ENCODE measurements at regions not wholly inside any gene's neighbourhood (a gene's known extent, or its start where the extent isn't known, plus 50 kb on each side); places are given as distances from the start of the nearest gene placed in this dataset.

DNA sequence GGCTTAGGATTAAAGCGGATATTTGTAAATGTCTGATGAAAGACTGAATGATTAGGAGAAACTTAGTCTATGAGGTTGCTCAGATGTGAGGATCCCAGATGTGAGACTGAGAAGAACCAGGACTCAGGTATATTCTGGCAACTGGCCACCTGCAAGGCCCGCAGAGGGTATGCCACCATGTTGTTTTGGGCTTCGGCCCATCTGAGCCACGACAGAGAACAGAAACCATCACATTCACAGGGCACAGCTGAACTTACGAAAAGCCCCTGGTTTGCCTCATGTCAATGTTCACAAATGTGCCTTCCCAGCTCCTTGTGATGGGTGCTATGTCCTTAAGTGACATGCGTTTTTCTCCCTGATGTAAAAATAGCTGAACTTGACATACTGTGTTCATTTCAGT, 412.5 kb upstream of the RORA start:
- no peaks in the 10 kb centered on the region for H3K9me3 Mint-ChIP-seq (ENCODE audit: low read depth)
- H3K36me3 Mint-ChIP-seq (ENCODE audit: low read depth) = no peaks in the 10 kb centered on the region
- DNase-seq = no peak
- POLR2A ChIA-PET = no interaction called here
- intact Hi-C loops (cut with DNase I, micrococcal nuclease) = no loop called here
- peaks cover 7% of the 10 kb centered on the region for H3K27me3 Mint-ChIP-seq
- no peaks in the 10 kb centered on the region for H3K4me1 Mint-ChIP-seq
- no peak for ATAC-seq
- CTCF ChIA-PET = no interaction called here
- H3K4me3 Mint-ChIP-seq = no peak overlapping the region
- no peak overlapping the region for H3K27ac Mint-ChIP-seq

DNA sequence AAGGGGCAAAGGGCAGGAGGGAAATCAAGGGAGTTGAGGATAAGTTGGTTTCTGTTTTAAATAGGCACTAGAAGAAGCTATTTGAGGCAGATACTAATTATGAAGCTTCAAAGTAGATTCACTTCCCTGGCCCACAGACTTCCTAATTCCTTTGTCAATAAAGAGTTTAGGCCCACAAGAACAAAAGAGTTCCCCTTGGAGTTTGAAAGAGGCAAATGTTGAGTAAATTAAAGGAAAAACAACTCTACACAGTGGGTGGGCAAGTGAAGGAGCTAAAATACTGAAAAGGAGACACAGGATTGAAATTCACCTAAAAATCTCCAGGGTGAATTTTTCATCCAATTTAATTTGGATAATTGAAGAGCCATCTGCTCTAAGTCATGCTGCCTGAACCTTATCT, 411.7 kb upstream of the RORA start:
- DNase-seq = no peak
- Mint-ChIP-seq H3K27me3 (peaks cover 11% of the 10 kb centered on the region), H3K4me3 (no peak overlapping the region), H3K36me3 (ENCODE audit: low read depth) (no peaks in the 10 kb centered on the region), H3K4me1 (no peaks in the 10 kb centered on the region), H3K9me3 (ENCODE audit: low read depth) (no peaks in the 10 kb centered on the region), H3K27ac (no peak overlapping the region)
- ChIA-PET POLR2A (no interaction called here), CTCF (interaction anchor here (0.6 to 0.7 kb wide), 2 partner anchors 19 to 1150 kb away, joined by 3 read pairs; no protein-coding TSS in a partner anchor)
- intact Hi-C loops (cut with DNase I, micrococcal nuclease) = no loop called here
- ATAC-seq = no peak

DNA sequence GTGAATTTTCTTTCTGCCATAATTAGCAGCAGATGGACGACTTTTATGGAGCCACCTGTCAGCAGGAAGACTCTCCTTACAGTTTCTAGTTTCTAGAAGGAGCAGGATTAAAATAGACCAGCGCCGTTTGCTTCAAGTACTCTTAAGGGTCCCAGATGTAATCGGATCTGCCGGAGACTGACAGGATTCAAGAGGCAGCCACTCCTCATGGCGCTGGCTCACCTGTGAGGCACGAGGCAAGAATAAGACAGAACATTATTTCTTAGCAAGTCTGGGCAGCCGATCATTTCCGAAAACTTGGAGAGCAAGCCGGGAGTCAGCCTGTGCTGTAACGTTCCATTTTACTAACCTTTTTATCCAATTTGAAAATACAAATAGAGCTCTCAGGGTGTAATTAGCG, 410.4 kb upstream of the RORA start:
- no peaks in the 10 kb centered on the region for H3K36me3 Mint-ChIP-seq (ENCODE audit: low read depth)
- H3K27ac Mint-ChIP-seq = no peak overlapping the region
- peaks cover 12% of the 10 kb centered on the region for H3K27me3 Mint-ChIP-seq
- ATAC-seq (no peak), DNase-seq (no peak)
- H3K4me3 Mint-ChIP-seq = no peak overlapping the region
- no peaks in the 10 kb centered on the region for H3K9me3 Mint-ChIP-seq (ENCODE audit: low read depth)
- intact Hi-C loops (cut with DNase I, micrococcal nuclease) = no loop called here
- POLR2A ChIA-PET = no interaction called here
- H3K4me1 Mint-ChIP-seq = no peaks in the 10 kb centered on the region
- CTCF ChIA-PET = no interaction called here

DNA sequence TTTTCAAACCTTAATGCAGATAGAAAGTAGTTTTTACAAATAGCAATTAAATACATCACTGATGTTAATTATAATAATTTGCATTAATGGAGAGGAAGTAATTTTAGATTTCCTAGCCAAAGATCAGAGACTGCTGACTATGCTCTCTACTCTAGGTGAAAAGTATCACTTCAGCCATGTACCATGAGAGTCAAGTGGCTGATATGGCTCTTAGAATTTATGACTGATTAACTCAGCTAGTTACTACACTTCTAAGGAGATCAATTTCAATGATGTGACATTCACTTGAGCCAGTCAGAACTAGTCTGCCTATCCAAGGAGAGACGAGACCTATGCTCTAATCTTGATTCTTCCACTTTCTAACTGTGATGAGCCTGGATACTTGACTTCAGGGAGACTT, 405.7 kb upstream of the RORA start:
- H3K9me3 Mint-ChIP-seq (ENCODE audit: low read depth) = peaks cover 2% of the 10 kb centered on the region
- H3K4me3 Mint-ChIP-seq = no peak overlapping the region
- intact Hi-C loops (cut with DNase I, micrococcal nuclease) = no loop called here
- DNase-seq (no peak), ATAC-seq (no peak)
- H3K27ac Mint-ChIP-seq = no peak overlapping the region
- no peaks in the 10 kb centered on the region for H3K4me1 Mint-ChIP-seq
- CTCF ChIA-PET = no interaction called here
- POLR2A ChIA-PET = no interaction called here
- H3K36me3 Mint-ChIP-seq (ENCODE audit: low read depth) = no peaks in the 10 kb centered on the region
- H3K27me3 Mint-ChIP-seq = peaks cover 15% of the 10 kb centered on the region

DNA sequence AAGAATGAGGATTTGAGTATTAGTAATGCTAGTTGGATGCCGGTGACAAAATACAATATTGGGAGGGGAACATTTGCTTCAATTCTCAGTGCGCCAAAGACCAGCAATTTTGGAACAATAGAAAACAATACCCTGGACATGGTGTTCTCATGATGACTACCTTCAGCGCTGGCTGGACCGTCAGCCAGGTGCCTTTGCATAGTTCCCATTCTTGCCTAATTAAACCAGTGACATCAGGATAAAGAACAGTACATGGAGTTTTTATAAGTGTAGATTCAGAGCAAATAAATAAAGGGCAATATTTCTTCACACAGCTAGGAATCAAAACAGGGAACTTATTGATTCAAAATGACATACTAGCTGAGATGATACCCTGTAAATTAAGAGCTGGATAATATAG, 404.8 kb upstream of the RORA start:
- intact Hi-C loops (cut with DNase I, micrococcal nuclease) = no loop called here
- Mint-ChIP-seq H3K36me3 (ENCODE audit: low read depth) (no peaks in the 10 kb centered on the region), H3K4me3 (no peak overlapping the region), H3K4me1 (no peaks in the 10 kb centered on the region), H3K9me3 (ENCODE audit: low read depth) (peaks cover 2% of the 10 kb centered on the region), H3K27ac (no peak overlapping the region), H3K27me3 (peaks cover 12% of the 10 kb centered on the region)
- ChIA-PET POLR2A (no interaction called here), CTCF (interaction anchor here (1.0 kb wide), 1 partner anchor 423 kb away, joined by 3 read pairs; no protein-coding TSS in a partner anchor)
- DNase-seq (no peak), ATAC-seq (no peak)

DNA sequence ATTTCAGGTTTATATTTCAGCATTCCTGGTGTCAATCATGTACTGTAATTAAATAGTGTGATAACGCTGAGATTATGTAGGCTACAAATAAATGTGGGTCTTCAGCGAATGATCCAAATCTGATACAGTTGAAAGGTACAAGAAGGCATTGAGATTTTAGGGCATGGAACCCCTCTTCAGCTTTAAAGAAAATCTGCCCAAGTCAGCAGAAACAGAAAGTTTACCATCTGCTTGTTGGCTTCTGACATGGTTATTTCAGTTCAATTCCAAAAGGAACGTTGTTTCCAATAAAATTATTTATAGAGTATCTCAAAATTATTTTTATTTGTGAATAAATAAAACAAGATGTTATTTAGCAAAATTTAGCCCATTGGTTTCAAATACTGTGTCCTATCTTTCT, 400.2 kb upstream of the RORA start:
- CTCF ChIA-PET = no interaction called here
- Mint-ChIP-seq H3K36me3 (ENCODE audit: low read depth) (no peaks in the 10 kb centered on the region), H3K4me3 (no peak overlapping the region), H3K27ac (no peak overlapping the region), H3K9me3 (ENCODE audit: low read depth) (peaks cover 2% of the 10 kb centered on the region), H3K4me1 (no peaks in the 10 kb centered on the region), H3K27me3 (peaks cover 12% of the 10 kb centered on the region)
- POLR2A ChIA-PET = no interaction called here
- no peak for ATAC-seq
- intact Hi-C loops (cut with DNase I, micrococcal nuclease) = loop anchor here in 1 of 2 experiments (10.0 kb wide), 1 partner anchor 206 kb away; no protein-coding TSS in a partner anchor
- DNase-seq = no peak

DNA sequence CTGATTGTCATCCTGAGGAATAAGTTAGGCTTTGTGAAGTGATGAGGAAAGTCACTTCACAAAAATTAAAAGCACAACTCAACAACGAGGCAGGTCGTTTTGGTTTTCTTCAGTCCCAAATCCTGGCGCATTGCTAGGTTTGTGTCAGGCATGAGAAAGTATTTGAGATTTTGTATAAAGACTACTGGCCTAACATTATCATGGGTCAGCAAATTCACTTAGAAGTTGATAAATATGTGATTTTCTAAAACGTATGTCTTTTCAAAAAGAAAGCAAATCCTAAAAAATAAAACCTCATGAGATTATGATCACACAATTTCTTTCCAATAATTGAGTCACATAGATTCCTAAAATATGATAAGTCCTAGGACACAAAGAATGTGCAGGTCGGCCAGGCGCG, 395.8 kb upstream of the RORA start:
- ChIA-PET POLR2A (no interaction called here), CTCF (interaction anchor here (1.1 kb wide), 1 partner anchor 17 kb away, joined by 3 read pairs; no protein-coding TSS in a partner anchor)
- peaks cover 10% of the 10 kb centered on the region for H3K27me3 Mint-ChIP-seq
- DNase-seq (no peak), ATAC-seq (no peak)
- H3K27ac Mint-ChIP-seq = no peak overlapping the region
- intact Hi-C loops (cut with DNase I, micrococcal nuclease) = loop anchor here in 1 of 2 experiments (10.0 kb wide), 1 partner anchor 210 kb away; no protein-coding TSS in a partner anchor
- no peaks in the 10 kb centered on the region for H3K36me3 Mint-ChIP-seq (ENCODE audit: low read depth)
- no peaks in the 10 kb centered on the region for H3K9me3 Mint-ChIP-seq (ENCODE audit: low read depth)
- no peaks in the 10 kb centered on the region for H3K4me1 Mint-ChIP-seq
- H3K4me3 Mint-ChIP-seq = no peak overlapping the region

DNA sequence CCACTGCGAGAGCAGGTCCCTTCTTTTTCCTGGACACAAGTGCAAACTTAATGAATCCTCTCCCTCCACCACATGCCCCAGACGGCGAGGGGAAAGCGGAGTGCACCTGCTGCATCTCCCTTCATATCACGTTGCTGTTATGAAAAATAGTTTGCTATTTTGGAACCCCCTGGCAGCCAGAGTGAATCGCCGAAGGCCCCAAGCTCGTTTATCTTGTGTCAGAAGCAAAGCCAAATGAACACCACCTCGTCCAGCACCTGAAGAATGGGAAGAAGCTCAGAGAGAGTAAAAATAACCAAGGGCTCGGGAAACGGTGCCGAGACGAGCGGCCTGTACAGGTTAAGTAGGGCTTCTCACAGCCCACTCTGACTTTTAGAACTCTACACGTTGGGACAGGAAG, 394.6 kb upstream of the RORA start:
- CTCF ChIA-PET = interaction anchor here (1.1 kb wide), 1 partner anchor 18 kb away, joined by 3 read pairs; no protein-coding TSS in a partner anchor
- ATAC-seq (no peak), DNase-seq (no peak)
- Mint-ChIP-seq H3K27ac (no peak overlapping the region), H3K27me3 (peaks cover 10% of the 10 kb centered on the region), H3K36me3 (ENCODE audit: low read depth) (no peaks in the 10 kb centered on the region), H3K4me3 (no peak overlapping the region), H3K9me3 (ENCODE audit: low read depth) (no peaks in the 10 kb centered on the region), H3K4me1 (no peaks in the 10 kb centered on the region)
- intact Hi-C loops (cut with DNase I, micrococcal nuclease) = loop anchor here in 1 of 2 experiments (10.0 kb wide), 1 partner anchor 211 kb away; no protein-coding TSS in a partner anchor
- POLR2A ChIA-PET = interaction anchor here (0.6 kb wide), 1 partner anchor 24 kb away, joined by 3 read pairs; no protein-coding TSS in a partner anchor

DNA sequence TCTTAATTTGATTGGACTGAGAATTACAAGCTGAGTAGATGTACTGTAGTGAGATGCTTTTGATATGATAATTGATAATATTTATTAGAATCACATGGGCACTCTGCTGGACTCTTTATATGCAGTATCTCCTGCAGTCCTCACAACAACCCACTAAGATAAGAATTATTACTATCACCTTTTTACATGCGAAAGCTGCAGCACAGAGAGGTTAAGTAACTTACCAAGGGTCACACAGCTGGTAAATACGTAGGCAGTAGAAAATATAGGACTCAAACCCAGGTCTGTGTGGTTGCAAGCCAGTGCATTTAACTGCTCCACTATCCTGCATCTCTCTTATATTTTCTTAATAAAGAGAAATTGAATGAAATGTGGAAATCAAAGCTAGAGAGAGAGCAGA, 392.8 kb upstream of the RORA start:
- POLR2A ChIA-PET = no interaction called here
- DNase-seq (no peak), ATAC-seq (no peak)
- Mint-ChIP-seq H3K27me3 (peaks cover 8% of the 10 kb centered on the region), H3K4me3 (no peak overlapping the region), H3K4me1 (no peaks in the 10 kb centered on the region), H3K36me3 (ENCODE audit: low read depth) (no peaks in the 10 kb centered on the region), H3K9me3 (ENCODE audit: low read depth) (peaks cover 2% of the 10 kb centered on the region), H3K27ac (no peak overlapping the region)
- intact Hi-C loops (cut with DNase I, micrococcal nuclease) = loop anchor here in 1 of 2 experiments (2.0 to 10.0 kb wide), 2 partner anchors 213 to 455 kb away; no protein-coding TSS in a partner anchor
- CTCF ChIA-PET = interaction anchor here (1.6 to 2.2 kb wide), 2 partner anchors 22 to 426 kb away, joined by 3 to 7 read pairs; no protein-coding TSS in a partner anchor

DNA sequence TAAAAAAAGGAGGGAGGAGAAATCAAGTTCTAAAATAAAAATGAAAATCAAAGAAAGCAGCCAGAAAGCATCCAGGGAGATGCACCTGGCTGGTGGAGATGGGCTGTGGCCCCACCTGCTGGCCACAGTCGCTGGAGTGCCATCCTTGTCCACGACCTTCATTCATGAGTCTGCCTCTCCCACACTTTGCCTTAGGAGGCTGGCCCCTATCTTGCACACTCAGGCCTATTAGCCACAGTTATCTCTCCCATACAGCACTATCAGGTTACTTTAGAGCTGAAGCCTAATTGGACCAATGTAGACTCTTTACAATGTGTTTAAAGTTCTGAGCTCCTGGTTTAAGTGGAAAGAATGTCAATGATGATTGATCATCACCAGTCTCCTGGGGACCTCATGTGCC, 392.0 kb upstream of the RORA start:
- no peak for ATAC-seq
- Mint-ChIP-seq H3K4me1 (no peaks in the 10 kb centered on the region), H3K4me3 (no peak overlapping the region), H3K27ac (no peak overlapping the region), H3K27me3 (peaks cover 3% of the 10 kb centered on the region), H3K9me3 (ENCODE audit: low read depth) (peaks cover 2% of the 10 kb centered on the region), H3K36me3 (ENCODE audit: low read depth) (no peaks in the 10 kb centered on the region)
- peak; percentile 55 for DNase-seq
- CTCF ChIA-PET = interaction anchor here (1.6 to 2.2 kb wide), 3 partner anchors 10 to 425 kb away, joined by 3 to 7 read pairs (median 5); no protein-coding TSS in a partner anchor
- POLR2A ChIA-PET = no interaction called here
- intact Hi-C loops (cut with DNase I, micrococcal nuclease) = loop anchor here in 1 of 2 experiments (2.0 to 10.0 kb wide), 2 partner anchors 214 to 454 kb away; no protein-coding TSS in a partner anchor

DNA sequence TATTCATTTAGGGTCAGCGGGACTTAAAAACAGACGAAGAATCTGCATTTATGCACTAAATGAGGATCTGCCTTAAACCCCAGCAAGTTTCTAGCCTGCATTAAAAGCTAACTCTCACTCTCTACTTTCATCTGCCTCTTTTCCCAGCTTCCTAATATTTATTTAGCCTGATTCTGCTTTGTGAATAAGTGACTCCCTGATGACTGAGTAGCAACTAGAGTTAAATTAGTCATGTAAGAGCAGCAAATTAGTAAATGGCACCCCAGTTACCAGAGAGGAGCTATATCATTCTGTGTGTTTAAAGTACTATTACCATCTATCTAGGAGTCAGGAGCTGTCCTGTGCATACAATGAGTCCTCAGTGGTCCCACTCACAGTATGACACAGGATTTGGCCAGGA, 391.0 kb upstream of the RORA start:
- H3K9me3 Mint-ChIP-seq (ENCODE audit: low read depth) = peaks cover 4% of the 10 kb centered on the region
- no peak for DNase-seq
- ChIA-PET CTCF (interaction anchor here (1.0 to 2.2 kb wide), 3 partner anchors 11 to 424 kb away, joined by 4 to 7 read pairs (median 5); no protein-coding TSS in a partner anchor), POLR2A (no interaction called here)
- no peak for ATAC-seq
- no peaks in the 10 kb centered on the region for H3K4me1 Mint-ChIP-seq
- no peak overlapping the region for H3K27ac Mint-ChIP-seq
- intact Hi-C loops (cut with DNase I, micrococcal nuclease) = loop anchor here in 1 of 2 experiments (2.0 to 10.0 kb wide), 2 partner anchors 215 to 453 kb away; no protein-coding TSS in a partner anchor
- peaks cover 5% of the 10 kb centered on the region for H3K27me3 Mint-ChIP-seq
- no peaks in the 10 kb centered on the region for H3K36me3 Mint-ChIP-seq (ENCODE audit: low read depth)
- H3K4me3 Mint-ChIP-seq = no peak overlapping the region

DNA sequence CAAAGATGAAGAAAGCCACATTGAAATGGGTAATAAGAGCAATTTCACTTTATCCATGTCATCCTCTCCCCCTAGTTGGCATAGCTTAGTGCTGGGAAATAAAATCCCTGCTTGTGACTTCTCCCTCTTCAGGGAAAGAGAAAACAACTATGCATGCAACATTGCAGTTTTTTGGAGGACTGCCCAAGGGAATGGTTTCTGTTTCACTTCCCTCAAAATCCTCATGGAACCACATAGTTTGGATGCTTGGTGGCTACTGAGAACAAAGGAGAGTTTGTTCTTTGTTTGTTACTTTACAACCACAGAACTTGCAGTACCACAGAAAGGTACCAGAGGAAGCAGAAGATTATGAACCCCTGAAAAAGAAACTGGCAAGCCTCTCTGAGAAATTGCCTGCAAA, 384.6 kb upstream of the RORA start:
- Mint-ChIP-seq H3K27ac (no peak overlapping the region), H3K4me3 (no peak overlapping the region), H3K36me3 (ENCODE audit: low read depth) (no peaks in the 10 kb centered on the region), H3K4me1 (no peaks in the 10 kb centered on the region), H3K27me3 (peaks cover 27% of the 10 kb centered on the region), H3K9me3 (ENCODE audit: low read depth) (peaks cover 19% of the 10 kb centered on the region)
- POLR2A ChIA-PET = no interaction called here
- DNase-seq (no peak), ATAC-seq (no peak)
- intact Hi-C loops (cut with DNase I, micrococcal nuclease) = no loop called here
- CTCF ChIA-PET = no interaction called here

Measured in activated CD4-positive, alpha-beta T cell treated with anti-CD3 and anti-CD28 coated beads for 36 hours (primary cell).